GM18508 (cell line): ENCODE measurements at regions not wholly inside any gene's neighbourhood (a gene's known extent, or its start where the extent isn't known, plus 50 kb on each side); places are given as distances from the start of the nearest gene placed in this dataset.
"Not testable (repeated sequence)": the region's sequence is repeated elsewhere in the genome, so short reads cannot be mapped to it uniquely, and the experiment has no call there.

Source experiments
- ATAC-seq: cut with Tn5 transposase; IDR thresholded peaks from one replicate; pipeline ENCODE4 v1.9.1; 2021; ENCODE audit warnings: moderate number of reproducible peaks; ENCODE audit not compliant: insufficient read depth, unreplicated experiment

DNA sequence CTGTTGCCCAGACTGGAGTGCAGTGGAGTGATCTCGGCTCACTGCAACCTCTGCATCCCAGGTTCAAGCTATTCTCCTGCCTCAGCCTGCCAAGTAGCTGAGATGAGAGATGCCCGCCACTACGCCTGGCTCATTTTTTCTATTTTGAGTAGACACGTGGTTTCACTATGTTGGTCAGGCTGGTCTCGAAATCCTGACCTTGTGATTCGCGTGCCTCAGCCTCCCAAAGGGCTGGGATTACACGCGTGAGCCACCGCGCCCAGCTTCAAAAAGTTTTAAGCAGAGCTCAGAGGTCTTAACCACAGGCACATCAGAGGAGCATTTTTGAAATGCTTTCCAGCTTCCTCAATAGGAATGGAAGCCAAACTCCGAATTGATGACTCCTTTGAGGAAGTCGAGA lies 291.2 kb upstream of the FRG2C start:
- ATAC-seq, result not testable (repeated sequence)

- ATAC-seq, result not testable (repeated sequence)
These were observed 284.3 kb upstream of the FRG2C start for GRCh38 chr3:75379840-75380239.

GRCh38 chr3:75380276-75380771 lies 283.8 kb upstream of the FRG2C start:
- ATAC-seq, result no peak

DNA sequence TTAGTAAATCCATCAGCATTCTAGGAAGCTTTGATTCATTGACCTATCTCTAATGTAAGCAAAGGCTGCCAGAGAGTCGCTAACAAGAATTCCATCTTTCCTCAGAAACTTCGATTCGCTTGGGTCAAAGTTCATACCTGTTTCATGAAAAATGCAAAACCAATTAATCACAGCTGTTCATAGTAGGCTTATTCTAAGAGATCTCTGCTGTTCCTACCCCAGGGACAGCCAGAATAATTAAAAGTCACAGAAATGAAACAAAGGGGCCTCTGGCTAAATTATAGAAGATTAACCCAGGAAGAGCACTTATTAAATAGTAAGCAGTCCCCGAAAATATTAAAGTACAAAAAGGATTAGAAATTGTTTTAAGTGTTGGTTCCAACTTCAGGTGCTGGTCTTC lies 280.1 kb upstream of the FRG2C start:
- not testable (repeated sequence) for ATAC-seq

DNA sequence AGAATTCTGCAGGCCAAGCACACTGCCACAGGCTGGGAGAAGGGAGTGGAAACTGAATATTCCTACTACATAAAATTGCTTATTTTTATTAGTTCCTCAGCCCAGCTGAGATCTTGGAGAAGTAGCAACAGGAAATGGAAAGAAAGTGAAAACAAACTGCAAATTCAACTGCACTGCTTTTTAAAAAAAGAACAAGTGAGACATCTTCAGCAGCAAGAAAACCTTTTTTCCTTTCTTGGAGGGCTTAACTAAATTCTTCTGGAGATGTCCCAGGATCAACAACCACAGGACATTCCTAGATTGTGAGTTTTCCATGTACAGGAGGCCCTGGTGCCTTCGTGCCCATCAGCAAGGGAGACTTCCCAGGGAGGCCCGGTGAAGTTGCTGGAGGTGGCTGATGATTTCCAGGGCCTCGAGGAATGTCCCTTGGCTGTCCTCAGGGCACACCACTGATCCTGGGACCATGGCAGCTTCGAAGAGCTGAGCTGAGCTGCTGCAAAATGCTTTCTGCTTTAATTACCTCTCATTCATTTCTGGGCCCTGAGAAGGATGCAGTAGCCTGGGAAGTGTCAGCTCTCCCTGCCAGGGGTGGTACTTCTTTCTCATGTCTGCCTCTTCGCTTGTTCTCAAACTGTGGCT lies 275.5 kb upstream of the FRG2C start:
- ATAC-seq, result not testable (repeated sequence)

- not testable (repeated sequence) for ATAC-seq
These were observed 270.8 kb upstream of the FRG2C start for GRCh38 chr3:75393288-75393694.

- ATAC-seq, result not testable (repeated sequence)
These were observed 270.0 kb upstream of the FRG2C start for GRCh38 chr3:75394102-75394501.

DNA sequence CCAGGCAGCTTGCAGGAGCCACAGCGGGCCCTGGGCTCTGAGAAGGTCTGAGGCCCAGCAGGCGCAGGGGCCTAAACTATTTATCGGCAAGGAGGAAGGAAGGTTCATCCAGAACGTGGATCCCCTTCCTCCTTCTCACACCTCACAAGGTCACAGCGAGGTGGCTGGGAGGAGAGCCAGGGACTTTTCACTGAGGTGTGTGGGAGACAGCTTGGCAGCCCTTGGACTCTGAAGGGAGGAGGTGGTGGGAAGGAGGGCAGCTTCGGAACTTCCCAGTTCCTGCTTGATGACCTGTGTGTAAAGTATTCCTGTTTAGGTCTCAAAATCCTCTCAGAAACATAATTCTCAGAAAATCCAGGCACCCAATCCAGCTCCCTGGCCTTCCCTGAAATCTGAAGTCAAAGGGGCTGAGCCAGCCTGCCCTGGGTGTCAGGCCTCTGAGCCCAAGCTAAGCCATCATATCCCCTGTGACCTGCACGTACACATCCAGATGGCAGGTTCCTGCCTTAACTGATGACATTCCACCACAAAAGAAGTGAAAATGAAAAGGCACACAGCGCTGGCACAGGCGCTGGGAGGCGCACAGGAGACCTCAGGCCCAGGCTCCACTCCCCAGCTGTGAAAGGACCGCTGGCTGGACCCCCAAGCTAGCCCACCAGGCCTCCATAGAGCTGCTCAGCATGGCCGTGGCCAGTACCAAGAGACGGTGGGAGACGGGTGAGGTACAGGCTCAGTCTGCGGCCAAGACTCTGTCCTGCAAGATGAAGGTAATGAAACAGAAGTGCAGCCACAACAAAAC lies 269.4 kb upstream of the FRG2C start:
- not testable (repeated sequence) for ATAC-seq

GRCh38 chr3:75395580-75396315 lies 268.4 kb upstream of the FRG2C start:
- ATAC-seq, result no peak

GRCh38 chr3:75396316-75396802 lies 267.8 kb upstream of the FRG2C start:
- ATAC-seq, result no peak

GRCh38 chr3:75397486-75397885 lies 266.6 kb upstream of the FRG2C start:
- ATAC-seq, result not testable (repeated sequence)

GRCh38 chr3:75422101-75422945 lies 241.8 kb upstream of the FRG2C start:
- not testable (repeated sequence) for ATAC-seq

DNA sequence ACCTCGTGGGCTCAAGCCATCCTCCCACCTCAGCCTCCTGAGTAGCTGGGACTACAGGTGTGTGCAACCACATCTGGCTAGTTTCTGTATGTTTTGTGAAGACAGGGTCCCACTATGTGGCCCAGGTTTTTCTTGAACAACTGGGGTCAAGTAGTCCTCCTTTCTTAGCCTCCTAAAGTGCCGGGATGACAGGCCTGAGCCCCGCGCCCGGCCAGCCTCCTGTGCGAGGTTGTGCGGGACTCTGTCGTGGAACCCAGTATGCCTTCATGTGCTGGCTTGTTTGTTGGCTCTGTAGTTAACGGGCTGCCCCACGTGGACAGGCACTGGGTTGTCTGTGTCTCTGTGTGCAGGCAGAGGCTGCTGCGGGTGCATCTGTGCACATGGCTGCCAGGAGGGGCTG lies 238.7 kb upstream of the FRG2C start:
- not testable (repeated sequence) for ATAC-seq

DNA sequence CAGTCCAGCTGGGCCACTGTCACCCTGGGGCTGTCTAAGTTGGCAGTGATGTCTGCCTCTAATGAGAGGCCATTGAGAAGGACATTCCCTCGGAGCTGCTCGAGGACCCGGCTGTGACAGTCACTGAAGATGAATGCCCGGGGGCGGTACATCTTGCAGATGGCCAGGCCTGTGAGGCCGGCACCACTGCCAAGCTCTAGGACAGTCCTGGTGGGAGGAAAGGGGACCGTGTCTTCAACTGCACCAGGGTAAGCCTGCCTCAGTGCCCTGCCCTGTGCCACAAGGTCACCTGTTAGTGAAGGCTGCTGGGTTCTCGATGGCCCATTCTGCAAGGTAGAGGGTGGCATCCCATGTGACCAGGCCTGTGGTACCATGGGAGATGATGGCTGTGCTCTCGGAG lies 236.6 kb upstream of the FRG2C start:
- not testable (repeated sequence) for ATAC-seq

GRCh38 chr3:75427906-75428305 lies 236.2 kb upstream of the FRG2C start:
- not testable (repeated sequence) for ATAC-seq

GRCh38 chr3:75429561-75430220 lies 234.4 kb upstream of the FRG2C start:
- ATAC-seq, result not testable (repeated sequence)

- ATAC-seq, result not testable (repeated sequence)
These were observed 233.7 kb upstream of the FRG2C start for GRCh38 chr3:75430406-75430805.

GRCh38 chr3:75431120-75431519 lies 233.0 kb upstream of the FRG2C start:
- ATAC-seq, result not testable (repeated sequence)

GRCh38 chr3:75432466-75432865 lies 231.7 kb upstream of the FRG2C start:
- not testable (repeated sequence) for ATAC-seq
